ENCODE measurements at regions not wholly inside any gene's neighbourhood (a gene's known extent, or its start where the extent isn't known, plus 50 kb on each side); places are given as distances from the start of the nearest gene placed in this dataset.

GRCh38 chr3:177517906-177518305 is 320.6 kb upstream of the TBL1XR1 start:
- no peak for DNase-seq

- no peak for DNase-seq
Measured at GRCh38 chr3:177519588-177519987, 322.3 kb upstream of the TBL1XR1 start.

DNA sequence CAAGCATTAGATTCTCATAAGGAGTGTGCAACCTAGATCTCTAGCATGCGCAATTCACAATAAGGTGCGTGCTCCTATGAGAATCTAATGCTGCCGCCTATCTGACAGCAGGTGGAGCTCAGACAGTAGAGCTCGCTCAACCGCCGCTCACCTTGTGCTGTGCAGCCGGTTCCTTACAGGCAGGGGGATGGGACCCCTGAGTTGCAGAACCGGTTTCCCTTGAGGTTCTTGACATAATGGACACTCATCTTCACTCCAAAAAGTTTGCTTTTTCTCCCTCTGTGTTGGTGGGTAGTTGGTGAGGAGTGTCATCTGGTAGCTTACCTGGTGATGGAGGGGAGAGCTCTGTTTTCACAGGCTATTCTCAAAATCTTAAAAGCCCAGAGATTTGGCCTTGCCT is 324.0 kb upstream of the TBL1XR1 start:
- no peak for DNase-seq

DNA sequence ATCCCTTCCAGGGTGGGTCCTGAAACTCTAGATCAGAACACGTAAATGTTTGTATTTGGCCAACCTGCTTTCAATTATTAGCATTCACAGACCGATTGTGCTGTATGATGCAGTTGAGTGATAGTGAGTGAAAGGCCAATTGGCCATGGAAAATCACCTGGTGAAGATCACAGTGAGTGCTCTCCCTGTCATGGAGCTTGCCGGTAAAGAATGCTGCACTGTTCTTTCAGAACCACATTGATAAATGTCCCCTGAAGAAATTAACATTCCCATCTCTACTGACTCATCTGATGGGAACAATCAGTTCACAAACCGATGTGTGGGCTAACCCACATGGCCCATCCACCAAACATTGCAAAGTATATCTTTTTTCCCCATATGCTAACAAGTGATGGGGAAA is 324.8 kb upstream of the TBL1XR1 start:
- DNase-seq: no peak

- DNase-seq: no peak
Measured at GRCh38 chr3:177523067-177523675, 325.9 kb upstream of the TBL1XR1 start.

GRCh38 chr3:177523872-177524438 is 326.7 kb upstream of the TBL1XR1 start:
- no peak for DNase-seq

- no peak for DNase-seq
Measured at GRCh38 chr3:177524742-177525141, 327.5 kb upstream of the TBL1XR1 start.

DNA sequence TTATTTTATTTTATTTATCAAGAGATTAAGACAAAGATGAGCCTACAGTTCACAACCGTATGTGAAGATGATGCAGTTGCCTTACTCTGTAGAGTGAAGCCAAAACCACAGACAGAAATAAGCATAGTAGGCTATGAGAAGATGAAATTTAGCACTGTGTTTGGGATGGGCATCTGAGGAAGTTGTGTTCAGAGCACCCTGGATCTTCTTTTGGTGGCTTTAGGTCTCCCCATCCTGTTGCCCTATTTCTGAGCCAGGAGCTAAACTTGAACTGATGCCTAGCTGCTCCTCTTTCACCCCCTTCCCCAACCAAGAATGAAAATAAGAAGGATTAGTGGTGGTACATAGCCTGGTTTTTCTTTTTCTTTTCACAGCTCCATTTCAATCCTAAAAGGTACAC is 328.1 kb upstream of the TBL1XR1 start:
- DNase-seq: no peak

GRCh38 chr3:177525987-177526712 is 328.9 kb upstream of the TBL1XR1 start:
- DNase-seq: no peak

DNA sequence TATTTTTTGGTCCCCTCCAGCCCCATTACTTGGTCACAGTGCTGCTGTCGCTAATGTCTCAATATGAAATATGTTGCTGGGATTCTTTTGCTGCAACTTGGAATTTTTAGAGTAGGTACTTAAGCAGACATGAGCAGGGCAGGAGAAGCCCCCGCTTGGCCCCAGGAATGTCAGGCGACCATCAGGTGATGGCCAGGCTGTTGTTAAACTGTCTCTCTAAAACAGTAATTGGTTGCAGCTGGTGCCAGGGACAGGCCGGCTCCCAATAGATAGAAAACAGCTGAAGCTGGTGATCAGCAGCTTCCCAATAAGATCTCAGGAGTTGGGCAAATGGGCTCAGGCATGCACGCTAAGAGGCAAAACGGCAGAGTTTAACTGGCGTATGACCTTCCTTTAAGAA is 329.9 kb upstream of the TBL1XR1 start:
- no peak for DNase-seq

DNA sequence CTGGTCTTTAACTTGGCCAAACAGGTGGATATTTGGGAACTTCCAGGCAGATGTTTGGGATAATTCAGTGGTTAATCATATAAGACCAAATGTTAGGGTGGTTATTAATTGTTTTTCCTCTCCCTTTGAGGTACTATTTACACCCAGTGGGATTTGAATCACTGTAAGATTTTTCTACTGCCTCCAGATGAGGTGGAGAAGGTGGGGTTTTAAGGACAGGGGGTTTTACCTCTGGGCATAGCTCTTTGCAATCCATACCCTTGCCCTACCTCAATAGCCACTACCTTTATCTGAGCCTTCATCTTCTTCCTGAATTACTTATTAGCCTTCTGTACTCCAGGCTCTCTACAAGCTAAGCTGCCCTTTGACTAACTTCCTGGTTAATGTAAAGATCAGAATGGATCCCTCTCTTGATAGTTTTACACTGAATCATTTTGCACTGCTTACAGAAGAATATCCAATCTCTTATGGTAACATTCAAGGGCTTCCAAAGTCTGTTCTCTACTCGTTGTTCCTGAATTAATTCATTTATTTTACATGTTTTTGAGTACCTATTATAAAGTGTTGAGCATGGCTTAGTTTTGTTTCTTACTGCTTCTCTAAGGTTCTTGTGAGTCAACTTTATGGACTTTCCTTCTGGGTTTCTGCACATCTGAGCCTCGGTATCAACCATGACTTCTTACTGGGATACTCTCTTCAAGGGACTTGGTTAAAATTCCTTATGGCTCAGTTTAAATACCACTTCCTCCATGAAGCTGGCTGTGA is 331.2 kb upstream of the TBL1XR1 start:
- no peak for DNase-seq

DNA sequence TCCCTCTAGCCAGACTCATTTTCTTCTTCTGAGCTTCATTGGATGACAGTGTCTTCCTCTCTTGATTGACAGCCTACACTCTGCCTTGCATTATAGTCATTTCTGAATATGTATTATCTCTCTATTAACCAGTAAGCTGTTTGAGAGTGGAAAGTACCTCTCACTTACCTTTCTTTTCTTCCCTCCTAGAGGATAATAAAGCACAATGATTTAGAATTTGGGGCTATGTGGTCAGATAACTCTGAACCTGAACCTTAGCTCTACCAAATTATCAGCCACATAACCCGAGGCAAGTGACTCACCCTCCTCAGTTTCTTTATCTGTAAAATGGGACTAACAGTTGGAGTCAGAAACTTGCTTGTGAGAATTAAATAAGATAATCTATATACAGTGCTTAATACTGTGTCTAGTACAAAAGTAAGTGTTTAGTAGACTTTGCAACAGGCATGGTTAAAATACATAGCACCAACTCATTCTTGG is 331.8 kb upstream of the TBL1XR1 start:
- no peak for DNase-seq

DNA sequence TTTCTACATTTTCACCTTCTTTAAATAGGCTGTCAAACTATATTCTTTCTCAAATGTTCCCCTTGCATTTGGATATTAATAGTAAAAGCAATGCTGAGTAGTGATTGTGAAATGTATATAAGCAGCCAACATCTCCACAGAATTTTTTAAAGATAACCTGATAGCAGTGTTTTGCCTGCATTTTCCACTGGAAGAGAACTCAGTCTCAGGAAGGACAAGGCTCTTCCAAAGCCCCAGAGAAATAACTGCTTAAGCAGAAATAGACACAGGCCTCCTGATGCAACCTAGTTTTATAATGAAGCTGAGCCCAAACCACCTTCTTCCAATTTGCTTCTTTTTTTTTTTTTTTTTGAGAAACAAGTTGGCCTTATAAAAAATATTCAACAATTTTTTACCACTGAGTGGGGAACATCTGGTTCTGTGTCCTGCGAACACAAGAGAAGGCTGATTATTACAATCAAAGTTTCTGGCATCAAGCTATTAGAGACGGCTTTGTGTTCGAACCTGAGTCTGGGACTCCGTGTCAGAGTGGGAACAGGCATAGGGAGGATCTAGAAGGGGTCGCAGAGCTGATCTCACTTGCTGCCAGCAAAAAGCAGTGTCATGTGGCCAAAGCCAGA is 332.5 kb upstream of the TBL1XR1 start:
- DNase-seq: no peak

GRCh38 chr3:177530908-177531307 is 333.6 kb upstream of the TBL1XR1 start:
- no peak for DNase-seq

- DNase-seq: no peak
Measured at GRCh38 chr3:177536873-177537272, 339.6 kb upstream of the TBL1XR1 start.

DNA sequence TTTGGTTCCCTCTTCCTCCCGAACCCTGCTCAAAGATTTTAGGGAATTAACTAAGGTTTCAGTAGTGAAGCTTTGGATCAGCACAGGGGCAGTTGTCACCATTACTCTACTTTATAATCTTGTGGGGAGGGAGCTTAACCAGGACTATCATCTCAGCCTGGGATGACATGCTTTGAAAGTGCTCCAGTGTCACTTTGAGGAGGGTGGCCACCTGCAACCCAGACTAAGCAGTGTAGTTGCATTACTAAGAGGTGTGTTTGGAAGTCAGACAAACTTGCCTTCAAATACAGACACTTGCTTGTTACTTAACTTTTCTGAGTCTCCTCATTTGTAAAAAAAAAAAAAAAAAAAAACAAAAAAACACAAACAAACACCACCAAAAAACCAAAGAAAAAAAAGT is 340.3 kb upstream of the TBL1XR1 start:
- DNase-seq: no peak

GRCh38 chr3:177538048-177538749 is 340.9 kb upstream of the TBL1XR1 start:
- DNase-seq: no peak

- peak; percentile 54 for DNase-seq
Measured at GRCh38 chr3:177538750-177539730, 341.8 kb upstream of the TBL1XR1 start.

GRCh38 chr3:177541541-177541940 is 344.3 kb upstream of the TBL1XR1 start:
- DNase-seq: no peak

DNA sequence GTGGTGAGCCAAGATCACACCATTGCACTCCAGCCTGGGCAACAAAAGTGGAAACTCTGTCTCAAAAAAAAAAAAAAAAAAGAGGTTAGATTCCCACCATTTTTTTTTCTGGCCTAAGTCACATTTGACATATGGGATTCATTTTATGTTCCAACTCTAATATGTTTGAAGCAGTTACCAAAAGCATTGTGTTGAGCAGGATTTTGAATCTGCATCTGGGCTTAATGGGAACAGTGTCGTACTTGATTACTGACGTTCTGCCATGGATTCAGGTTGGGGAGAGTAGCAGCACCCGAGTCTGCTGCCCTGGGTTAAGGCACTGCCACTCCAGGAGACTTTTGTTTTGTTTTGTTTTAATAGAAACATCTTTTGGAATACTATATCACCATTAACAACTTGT is 348.7 kb upstream of the TBL1XR1 start:
- no peak for DNase-seq

- DNase-seq: no peak
Measured at GRCh38 chr3:177547711-177548350, 350.5 kb upstream of the TBL1XR1 start.
